HL-60 (cell line): ENCODE measurements at regions not wholly inside any gene's neighbourhood (a gene's known extent, or its start where the extent isn't known, plus 50 kb on each side); places are given as distances from the start of the nearest gene placed in this dataset.

Source experiments
- DNase-seq, 2 experiments: peaks; one replicate each; pipeline ENCODE4 v3.0.0-alpha.2; 2010 to 2020; ENCODE audit warnings: low read depth in 1 of 2, low spot score in 1 of 2
- H3K27ac ChIP-seq: fragments of 250-450 bp; sonication (Bioruptor Pico); replicated peaks from 2 replicates; pipeline ENCODE4 v1.5.1; 2020; ENCODE audit warnings: mild to moderate bottlenecking, moderate library complexity
- H3K27me3 ChIP-seq: fragments of 250-450 bp; sonication (Bioruptor Pico); 2 replicates; pipeline ENCODE4 v1.5.1; 2021; ENCODE audit warnings: mild to moderate bottlenecking, moderate library complexity; ENCODE audit not compliant: insufficient read depth, poor library complexity, severe bottlenecking
- H3K4me3 ChIP-seq: replicated peaks from 2 replicates; pipeline ENCODE4 v1.5.1; 2011; ENCODE audit warnings: mild to moderate bottlenecking, control low read depth, low read length; ENCODE audit not compliant: insufficient read depth
- CTCF ChIP-seq: IDR thresholded peaks from one replicate; pipeline ENCODE4 v1.5.1; 2011; ENCODE audit warnings: low read length, control low read depth, inconsistent platforms; ENCODE audit not compliant: insufficient read depth
- GABPA ChIP-seq: IDR thresholded peaks from 2 replicates; pipeline ENCODE4 v1.6.1; 2012; ENCODE audit warnings: low read depth
- POLR2AphosphoS5 ChIP-seq: IDR thresholded peaks from 2 replicates; pipeline ENCODE4 v1.6.1; 2012; ENCODE audit warnings: low read depth
- SPI1 ChIP-seq: IDR thresholded peaks from 2 replicates; pipeline ENCODE4 v1.6.1; 2012; ENCODE audit warnings: low read depth, mild to moderate bottlenecking, borderline replicate concordance
- TF ChIP-seq, protein P1 (sequence below): IDR thresholded peaks from 2 replicates; pipeline ENCODE4 v1.6.1; 2012; ENCODE audit warnings: low read depth; ENCODE audit not compliant: insufficient replicate concordance

DNA sequence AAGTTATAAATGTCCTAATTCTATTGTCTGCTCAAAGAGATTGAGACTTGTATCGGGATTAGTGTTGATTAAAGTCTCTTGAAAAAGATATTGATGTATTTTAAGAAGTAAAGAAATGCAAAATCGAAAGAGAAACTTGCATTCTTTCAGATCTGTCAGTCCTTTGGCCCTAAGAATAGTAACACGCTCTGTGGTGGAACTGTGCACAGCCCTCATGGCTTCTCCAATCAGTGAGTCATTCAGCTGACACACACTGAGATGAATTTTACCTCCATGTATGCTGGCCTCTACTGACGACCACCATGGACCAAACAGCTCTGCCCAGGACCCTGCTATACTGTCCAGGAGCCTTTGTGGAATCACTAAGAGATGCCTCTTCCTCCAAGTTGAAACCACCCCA lies 232.4 kb downstream of the ESM1 start:
- Histone ChIP-seq H3K27ac (no peak overlapping the region), H3K27me3 (no peaks in the 10 kb centered on the region), H3K4me3 (no peak overlapping the region)
- no peak for DNase-seq
- TF ChIP-seq SPI1 (no peak), POLR2AphosphoS5 (no peak), GABPA (no peak), CTCF (no peak)
- TF ChIP-seq, protein P1, sequence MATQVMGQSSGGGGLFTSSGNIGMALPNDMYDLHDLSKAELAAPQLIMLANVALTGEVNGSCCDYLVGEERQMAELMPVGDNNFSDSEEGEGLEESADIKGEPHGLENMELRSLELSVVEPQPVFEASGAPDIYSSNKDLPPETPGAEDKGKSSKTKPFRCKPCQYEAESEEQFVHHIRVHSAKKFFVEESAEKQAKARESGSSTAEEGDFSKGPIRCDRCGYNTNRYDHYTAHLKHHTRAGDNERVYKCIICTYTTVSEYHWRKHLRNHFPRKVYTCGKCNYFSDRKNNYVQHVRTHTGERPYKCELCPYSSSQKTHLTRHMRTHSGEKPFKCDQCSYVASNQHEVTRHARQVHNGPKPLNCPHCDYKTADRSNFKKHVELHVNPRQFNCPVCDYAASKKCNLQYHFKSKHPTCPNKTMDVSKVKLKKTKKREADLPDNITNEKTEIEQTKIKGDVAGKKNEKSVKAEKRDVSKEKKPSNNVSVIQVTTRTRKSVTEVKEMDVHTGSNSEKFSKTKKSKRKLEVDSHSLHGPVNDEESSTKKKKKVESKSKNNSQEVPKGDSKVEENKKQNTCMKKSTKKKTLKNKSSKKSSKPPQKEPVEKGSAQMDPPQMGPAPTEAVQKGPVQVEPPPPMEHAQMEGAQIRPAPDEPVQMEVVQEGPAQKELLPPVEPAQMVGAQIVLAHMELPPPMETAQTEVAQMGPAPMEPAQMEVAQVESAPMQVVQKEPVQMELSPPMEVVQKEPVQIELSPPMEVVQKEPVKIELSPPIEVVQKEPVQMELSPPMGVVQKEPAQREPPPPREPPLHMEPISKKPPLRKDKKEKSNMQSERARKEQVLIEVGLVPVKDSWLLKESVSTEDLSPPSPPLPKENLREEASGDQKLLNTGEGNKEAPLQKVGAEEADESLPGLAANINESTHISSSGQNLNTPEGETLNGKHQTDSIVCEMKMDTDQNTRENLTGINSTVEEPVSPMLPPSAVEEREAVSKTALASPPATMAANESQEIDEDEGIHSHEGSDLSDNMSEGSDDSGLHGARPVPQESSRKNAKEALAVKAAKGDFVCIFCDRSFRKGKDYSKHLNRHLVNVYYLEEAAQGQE, result no peak

- Histone ChIP-seq H3K27me3 (no peaks in the 10 kb centered on the region), H3K27ac (no peak overlapping the region), H3K4me3 (no peak overlapping the region)
- TF ChIP-seq, protein P1, result no peak
- TF ChIP-seq POLR2AphosphoS5, result no peak
- TF ChIP-seq GABPA, result no peak
- no peak for TF ChIP-seq SPI1
- no peak for TF ChIP-seq CTCF
- DNase-seq, result no peak
Measured at GRCh38 chr5:54748527-54748926, 231.0 kb downstream of the SNX18 start.

DNA sequence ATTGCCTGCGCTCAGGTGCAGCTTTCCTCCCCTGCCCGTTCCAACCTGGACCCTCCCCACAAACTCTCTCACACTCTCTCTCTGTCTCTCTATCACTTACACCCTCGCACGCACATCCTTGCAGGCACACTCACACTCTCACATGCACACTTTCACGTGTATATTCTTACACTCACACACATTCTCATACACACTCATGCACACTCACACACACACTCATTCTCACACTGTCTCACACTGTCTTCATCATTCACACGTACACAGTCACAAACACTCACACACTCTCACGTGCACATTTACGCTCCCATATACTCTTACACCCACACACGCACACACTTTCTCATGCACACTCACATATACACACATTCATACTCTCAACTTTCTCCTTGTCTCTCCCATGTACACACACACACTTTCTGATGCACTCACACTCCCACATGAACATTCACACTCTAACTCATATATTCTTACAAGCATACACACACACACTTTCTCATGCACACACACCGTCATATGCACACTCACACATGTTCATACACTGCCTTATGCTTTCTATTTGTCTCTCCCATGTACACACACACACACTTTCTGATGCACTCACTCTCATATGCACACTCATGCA lies 229.3 kb downstream of the SNX18 start:
- H3K4me3 ChIP-seq, result no peak overlapping the region
- H3K27me3 ChIP-seq, result no peaks in the 10 kb centered on the region
- no peak for DNase-seq
- H3K27ac ChIP-seq, result no peak overlapping the region
- no peak for TF ChIP-seq CTCF
- TF ChIP-seq, protein P1, result no peak
